Suprapubic skin (tissue), 3 donors: ENCODE measurements at regions not wholly inside any gene's neighbourhood (a gene's known extent, or its start where the extent isn't known, plus 50 kb on each side); places are given as distances from the start of the nearest gene placed in this dataset.

Experiments used
- EP300 ChIP-seq: sonication (generic); formaldehyde crosslinking; IDR thresholded peaks from one replicate; pipeline ENCODE4 v1.6.1; 2017; ENCODE audit warnings: antibody characterized with exemption
- POLR2A ChIP-seq, 2 donors: fragments of 450-650 bp; IDR thresholded peaks; one replicate each; pipeline ENCODE4 v1.6.1; 2017; ENCODE audit warnings: antibody characterized with exemption in 2 of 2, mild to moderate bottlenecking in 2 of 2, moderate library complexity in 2 of 2
- TF ChIP-seq, protein P1 (sequence below), 2 donors: fragments of 200-600 bp in 1 of 2; fragments of 450-650 bp in 1 of 2; sonication (generic) in 1 of 2; IDR thresholded peaks; one replicate each; pipeline ENCODE4 v1.5.1; 2016 to 2019; ENCODE audit warnings: antibody characterized with exemption in 2 of 2, mild to moderate bottlenecking in 1 of 2, moderate library complexity in 1 of 2

DNA sequence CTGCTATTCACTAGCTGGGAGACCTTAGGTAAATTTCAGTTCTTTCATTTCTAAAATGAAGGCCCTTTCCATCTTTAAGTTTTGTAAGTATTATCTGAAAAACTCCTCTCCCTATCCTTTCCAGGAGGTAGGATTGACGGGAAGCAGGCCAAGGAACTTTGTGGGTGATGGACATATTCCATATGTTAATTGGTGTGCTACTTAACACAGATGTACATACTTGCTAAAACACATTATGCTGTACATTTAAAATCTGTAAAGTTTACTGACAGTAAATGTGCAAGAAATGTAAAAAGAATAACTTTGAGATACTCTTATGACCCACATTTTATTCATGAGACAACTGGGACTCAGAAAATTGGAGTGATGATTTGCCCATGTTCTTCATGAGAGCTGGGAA, 329.8 kb upstream of the LRRC3B start:
- TF ChIP-seq, protein P1, sequence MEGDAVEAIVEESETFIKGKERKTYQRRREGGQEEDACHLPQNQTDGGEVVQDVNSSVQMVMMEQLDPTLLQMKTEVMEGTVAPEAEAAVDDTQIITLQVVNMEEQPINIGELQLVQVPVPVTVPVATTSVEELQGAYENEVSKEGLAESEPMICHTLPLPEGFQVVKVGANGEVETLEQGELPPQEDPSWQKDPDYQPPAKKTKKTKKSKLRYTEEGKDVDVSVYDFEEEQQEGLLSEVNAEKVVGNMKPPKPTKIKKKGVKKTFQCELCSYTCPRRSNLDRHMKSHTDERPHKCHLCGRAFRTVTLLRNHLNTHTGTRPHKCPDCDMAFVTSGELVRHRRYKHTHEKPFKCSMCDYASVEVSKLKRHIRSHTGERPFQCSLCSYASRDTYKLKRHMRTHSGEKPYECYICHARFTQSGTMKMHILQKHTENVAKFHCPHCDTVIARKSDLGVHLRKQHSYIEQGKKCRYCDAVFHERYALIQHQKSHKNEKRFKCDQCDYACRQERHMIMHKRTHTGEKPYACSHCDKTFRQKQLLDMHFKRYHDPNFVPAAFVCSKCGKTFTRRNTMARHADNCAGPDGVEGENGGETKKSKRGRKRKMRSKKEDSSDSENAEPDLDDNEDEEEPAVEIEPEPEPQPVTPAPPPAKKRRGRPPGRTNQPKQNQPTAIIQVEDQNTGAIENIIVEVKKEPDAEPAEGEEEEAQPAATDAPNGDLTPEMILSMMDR (IDR thresholded peaks at IDR 0.05) = no peak
- no peak for TF ChIP-seq EP300
- TF ChIP-seq POLR2A (IDR thresholded peaks at IDR 0.05) = no peak
